RWPE1 (cell line): ENCODE measurements at regions not wholly inside any gene's neighbourhood (a gene's known extent, or its start where the extent isn't known, plus 50 kb on each side); places are given as distances from the start of the nearest gene placed in this dataset.

Experiments used
- CTCF ChIA-PET: fragments of 350-600 bp; sonication (Branson Sonifier 250); formaldehyde crosslinking; extraction: SDS; loops from one replicate; lab custom pipeline; 2021; lab: Yijun Ruan, JAX
- POLR2A ChIA-PET: fragments of 400-600 bp; formaldehyde crosslinking; extraction: SDS; loops from one replicate; lab custom pipeline; 2020; ENCODE audit warnings: antibody characterized with exemption; ENCODE audit not compliant: low non-redundant PET; lab: Yijun Ruan, JAX
- DNase-seq: peaks from one replicate; pipeline ENCODE4 v3.0.0; 2012; ENCODE audit warnings: low spot score
- H3K27ac ChIP-seq: fragments of 450-650 bp; 2 replicates; pipeline ENCODE4 v1.5.1; 2017
- TF ChIP-seq, protein P1 (sequence below): fragments of 450-650 bp; conservative IDR thresholded peaks from 2 replicates; pipeline ENCODE4 v1.5.1; 2017; ENCODE audit warnings: low read depth, mild to moderate bottlenecking

DNA sequence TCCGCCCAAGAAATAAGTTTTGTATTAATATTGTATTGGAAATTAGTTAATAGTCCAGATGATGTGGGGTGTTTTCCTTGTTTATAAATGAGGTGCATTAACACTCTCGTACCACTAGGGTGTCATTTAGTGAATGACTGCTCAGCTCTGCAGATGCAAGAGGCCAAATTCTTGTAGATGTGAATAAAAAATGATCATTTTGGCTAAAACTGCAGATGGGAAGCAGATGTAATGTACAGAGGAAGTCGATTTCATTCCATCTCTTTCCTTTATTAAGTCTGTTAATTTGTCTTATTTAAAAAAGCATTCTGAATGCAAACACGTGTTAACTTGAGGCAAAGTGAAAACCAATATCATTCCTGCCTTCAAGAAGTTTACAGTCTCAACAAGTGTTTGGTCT is 108.1 kb downstream of the DHX15 start:
- TF ChIP-seq, protein P1, sequence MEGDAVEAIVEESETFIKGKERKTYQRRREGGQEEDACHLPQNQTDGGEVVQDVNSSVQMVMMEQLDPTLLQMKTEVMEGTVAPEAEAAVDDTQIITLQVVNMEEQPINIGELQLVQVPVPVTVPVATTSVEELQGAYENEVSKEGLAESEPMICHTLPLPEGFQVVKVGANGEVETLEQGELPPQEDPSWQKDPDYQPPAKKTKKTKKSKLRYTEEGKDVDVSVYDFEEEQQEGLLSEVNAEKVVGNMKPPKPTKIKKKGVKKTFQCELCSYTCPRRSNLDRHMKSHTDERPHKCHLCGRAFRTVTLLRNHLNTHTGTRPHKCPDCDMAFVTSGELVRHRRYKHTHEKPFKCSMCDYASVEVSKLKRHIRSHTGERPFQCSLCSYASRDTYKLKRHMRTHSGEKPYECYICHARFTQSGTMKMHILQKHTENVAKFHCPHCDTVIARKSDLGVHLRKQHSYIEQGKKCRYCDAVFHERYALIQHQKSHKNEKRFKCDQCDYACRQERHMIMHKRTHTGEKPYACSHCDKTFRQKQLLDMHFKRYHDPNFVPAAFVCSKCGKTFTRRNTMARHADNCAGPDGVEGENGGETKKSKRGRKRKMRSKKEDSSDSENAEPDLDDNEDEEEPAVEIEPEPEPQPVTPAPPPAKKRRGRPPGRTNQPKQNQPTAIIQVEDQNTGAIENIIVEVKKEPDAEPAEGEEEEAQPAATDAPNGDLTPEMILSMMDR, result peak; percentile 64
- POLR2A ChIA-PET, result no interaction called here

DNA sequence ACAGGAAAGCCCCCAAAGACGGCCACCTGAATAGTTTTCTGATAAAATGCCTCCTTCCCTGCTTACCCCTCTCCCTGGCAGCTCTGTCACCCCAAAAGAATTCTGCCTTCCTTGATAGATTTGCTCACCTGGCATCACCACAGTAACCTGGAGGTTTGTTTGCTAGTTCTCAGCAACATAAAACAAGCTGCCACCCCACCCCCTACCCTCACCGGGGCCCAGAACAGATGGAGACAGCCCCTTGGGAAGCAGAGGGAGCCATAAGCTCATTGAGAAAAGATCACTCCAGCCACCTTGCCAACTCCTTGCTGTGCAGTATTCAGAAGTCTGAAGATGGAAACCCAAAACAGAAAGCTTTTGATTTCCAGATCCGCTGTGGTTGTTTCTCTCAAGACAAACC is 108.6 kb downstream of the DHX15 start:
- TF ChIP-seq, protein P1, result no peak

More for the DNA sequence above, 108.1 kb downstream of the DHX15 start:
- no peak overlapping the region for H3K27ac ChIP-seq
- CTCF ChIA-PET, result interaction anchor here (0.5 to 0.7 kb wide), 3 partner anchors 55 to 600 kb away, joined by 3 to 4 read pairs (median 3); no protein-coding TSS in a partner anchor
- DNase-seq, result peak; percentile 48

GRCh38 chr4:24473309-24473721 is 111.0 kb downstream of the DHX15 start:
- no peak for DNase-seq
- peak overlapping the region; percentile 46 for H3K27ac ChIP-seq
- POLR2A ChIA-PET, result no interaction called here
- CTCF ChIA-PET, result interaction anchor here (0.6 to 0.7 kb wide), 3 partner anchors 364 to 839 kb away, joined by 4 to 5 read pairs (median 4); no protein-coding TSS in a partner anchor
- TF ChIP-seq, protein P1, result peak; percentile 48

More for the DNA sequence above, 108.6 kb downstream of the DHX15 start:
- H3K27ac ChIP-seq, result no peak overlapping the region
- no peak for DNase-seq
- CTCF ChIA-PET, result interaction anchor here (0.5 to 0.7 kb wide), 3 partner anchors 54 to 1963 kb away, joined by 3 to 4 read pairs (median 4); no protein-coding TSS in a partner anchor
- POLR2A ChIA-PET, result no interaction called here

GRCh38 chr4:24472514-24473308 is 111.6 kb downstream of the DHX15 start:
- TF ChIP-seq, protein P1, result peak; percentile 76
- CTCF ChIA-PET, result interaction anchor here (0.6 to 1.3 kb wide), 3 partner anchors 17 to 671 kb away, joined by 3 to 4 read pairs (median 3); no protein-coding TSS in a partner anchor
- POLR2A ChIA-PET, result no interaction called here
- DNase-seq, result peak; percentile 69
- H3K27ac ChIP-seq, result peak overlapping the region; percentile 46

GRCh38 chr4:24472161-24472510 is 112.2 kb downstream of the DHX15 start:
- no peak overlapping the region; the same call in 1 of the 2 replicates for H3K27ac ChIP-seq
- POLR2A ChIA-PET, result no interaction called here
- no peak for DNase-seq
- CTCF ChIA-PET, result interaction anchor here (0.6 to 1.3 kb wide), 3 partner anchors 17 to 672 kb away, joined by 3 to 4 read pairs (median 3); no protein-coding TSS in a partner anchor
- TF ChIP-seq, protein P1, result no peak

GRCh38 chr4:24471486-24472160 is 112.7 kb downstream of the DHX15 start:
- DNase-seq, result peak; percentile 15
- ChIA-PET POLR2A (no interaction called here), CTCF (interaction anchor here (0.5 to 1.5 kb wide), 4 partner anchors 11 to 539 kb away, joined by 3 to 6 read pairs (median 4); no protein-coding TSS in a partner anchor)
- no peak overlapping the region; the same call in 1 of the 2 replicates for H3K27ac ChIP-seq
- TF ChIP-seq, protein P1, result 0 out of 2 replicates have a peak, but pooled peaks have one; percentile 3
